ENCODE measurements at regions not wholly inside any gene's neighbourhood (a gene's known extent, or its start where the extent isn't known, plus 50 kb on each side); places are given as distances from the start of the nearest gene placed in this dataset.

DNA sequence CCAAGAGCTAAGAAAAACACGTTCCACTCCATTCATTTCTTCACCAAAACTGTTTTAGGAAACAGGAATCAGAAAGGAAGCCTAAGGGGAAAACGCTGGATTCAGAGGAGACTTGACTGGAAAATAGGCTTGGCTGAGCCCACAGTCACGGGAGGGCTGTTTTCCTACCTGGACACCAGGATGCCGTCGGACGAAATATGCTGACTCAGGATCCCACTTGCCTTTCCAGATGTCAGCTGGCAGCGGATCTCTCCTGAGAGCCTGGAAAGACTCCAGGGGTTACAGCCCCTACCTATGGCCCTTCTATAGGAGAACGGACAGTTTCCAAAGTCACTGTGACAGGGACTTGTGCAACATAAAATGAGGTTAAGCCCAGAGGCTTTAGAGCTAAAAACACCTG lies 245.1 kb downstream of the C16orf95 start:
- Histone ChIP-seq H3K9ac (ENCODE audit: low read depth in 1 of 2, low read length in 2 of 2) (no peak overlapping the region), H3K4me1 (ENCODE audit: control insufficient read depth in 4 of 4, insufficient read depth in 4 of 4, low read length in 3 of 4) (no peaks in the 10 kb centered on the region), H3K27me3 (ENCODE audit: control insufficient read depth in 4 of 4, insufficient read depth in 4 of 4, low read length in 3 of 4) (peaks cover 0 to 4% (median 0%) of the 10 kb centered on the region in 4 donors), H3K9me3 (ENCODE audit: control insufficient read depth in 4 of 4, low read length in 3 of 4) (no peaks in the 10 kb centered on the region), H3K27ac (ENCODE audit: low read depth in 1 of 2, low read length in 2 of 2) (no peak overlapping the region), H3K36me3 (ENCODE audit: control insufficient read depth in 4 of 4, insufficient read depth in 3 of 4, low read depth in 1 of 4, low read length in 3 of 4) (no peaks in the 10 kb centered on the region), H3K4me3 (ENCODE audit: low read depth in 1 of 3, low read length in 3 of 3) (no peak overlapping the region)
- 84% methylated on average over 8 of the region's 8 CpGs for WGBS
- no peak for DNase-seq (ENCODE audit: low spot score)
- TF ChIP-seq GABPA (IDR thresholded peaks at IDR 0.05 in 1 of 2, conservative IDR thresholded peaks at IDR 0.05 in 1 of 2), result no peak
- no peak for TF ChIP-seq RXRA (IDR thresholded peaks at IDR 0.05)
- no peak for TF ChIP-seq SP1 (IDR thresholded peaks at IDR 0.05)
- TF ChIP-seq, protein P1, sequence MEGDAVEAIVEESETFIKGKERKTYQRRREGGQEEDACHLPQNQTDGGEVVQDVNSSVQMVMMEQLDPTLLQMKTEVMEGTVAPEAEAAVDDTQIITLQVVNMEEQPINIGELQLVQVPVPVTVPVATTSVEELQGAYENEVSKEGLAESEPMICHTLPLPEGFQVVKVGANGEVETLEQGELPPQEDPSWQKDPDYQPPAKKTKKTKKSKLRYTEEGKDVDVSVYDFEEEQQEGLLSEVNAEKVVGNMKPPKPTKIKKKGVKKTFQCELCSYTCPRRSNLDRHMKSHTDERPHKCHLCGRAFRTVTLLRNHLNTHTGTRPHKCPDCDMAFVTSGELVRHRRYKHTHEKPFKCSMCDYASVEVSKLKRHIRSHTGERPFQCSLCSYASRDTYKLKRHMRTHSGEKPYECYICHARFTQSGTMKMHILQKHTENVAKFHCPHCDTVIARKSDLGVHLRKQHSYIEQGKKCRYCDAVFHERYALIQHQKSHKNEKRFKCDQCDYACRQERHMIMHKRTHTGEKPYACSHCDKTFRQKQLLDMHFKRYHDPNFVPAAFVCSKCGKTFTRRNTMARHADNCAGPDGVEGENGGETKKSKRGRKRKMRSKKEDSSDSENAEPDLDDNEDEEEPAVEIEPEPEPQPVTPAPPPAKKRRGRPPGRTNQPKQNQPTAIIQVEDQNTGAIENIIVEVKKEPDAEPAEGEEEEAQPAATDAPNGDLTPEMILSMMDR (IDR thresholded peaks at IDR 0.05; ENCODE audit: low read depth, low read length, missing input control), result no peak
- no peak for TF ChIP-seq JUND (IDR thresholded peaks at IDR 0.05)
- TF ChIP-seq TAF1 (conservative IDR thresholded peaks at IDR 0.05), result no peak
- no peak for TF ChIP-seq EGR1 (IDR thresholded peaks at IDR 0.05; ENCODE audit: low read depth in 2 of 2)

DNA sequence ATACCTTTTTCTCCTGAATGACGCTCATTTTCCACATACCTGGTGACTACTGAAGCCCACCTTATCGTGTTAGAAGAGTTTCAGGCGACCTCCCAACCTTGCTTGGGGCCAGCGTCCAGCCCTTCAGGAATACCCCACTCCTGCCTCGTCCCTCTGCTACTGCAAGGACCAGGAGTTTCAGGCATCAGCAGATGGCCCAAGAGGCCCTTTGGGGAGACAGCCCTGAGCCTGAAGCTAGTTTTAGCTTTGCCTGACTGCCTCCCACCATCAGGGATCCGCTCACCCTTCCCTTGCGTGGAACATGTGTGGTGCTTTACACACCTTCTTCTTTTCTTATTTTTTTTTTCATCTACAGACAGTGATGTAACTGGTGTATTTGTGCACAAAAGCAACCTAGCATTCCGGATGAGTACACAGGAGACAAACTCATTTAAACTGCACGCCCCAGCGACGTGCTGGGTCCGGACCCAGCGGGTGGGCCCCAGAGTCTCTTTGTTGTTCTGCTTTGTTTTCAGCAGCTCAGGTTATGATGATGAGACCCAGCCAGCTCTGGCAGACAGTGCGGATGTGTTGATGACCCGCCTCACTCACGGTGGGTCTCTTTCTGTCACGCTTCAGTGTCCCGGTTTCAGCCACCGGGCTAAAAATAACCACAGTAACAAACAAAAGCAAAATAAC lies 242.4 kb downstream of the C16orf95 start:
- Histone ChIP-seq H3K4me1 (ENCODE audit: control insufficient read depth in 4 of 4, insufficient read depth in 4 of 4, low read length in 3 of 4) (no peaks in the 10 kb centered on the region), H3K4me3 (ENCODE audit: low read depth in 1 of 3, low read length in 3 of 3) (no peak overlapping the region), H3K27ac (ENCODE audit: low read depth in 1 of 2, low read length in 2 of 2) (no peak overlapping the region), H3K36me3 (ENCODE audit: control insufficient read depth in 4 of 4, insufficient read depth in 3 of 4, low read depth in 1 of 4, low read length in 3 of 4) (no peaks in the 10 kb centered on the region), H3K9ac (ENCODE audit: low read depth in 1 of 2, low read length in 2 of 2) (no peak overlapping the region), H3K27me3 (ENCODE audit: control insufficient read depth in 4 of 4, insufficient read depth in 4 of 4, low read length in 3 of 4) (peaks cover 0 to 7% (median 0%) of the 10 kb centered on the region in 4 donors), H3K9me3 (ENCODE audit: control insufficient read depth in 4 of 4, low read length in 3 of 4) (peaks cover 0 to 3% (median under 1%) of the 10 kb centered on the region in 4 donors)
- WGBS, result 85% methylated on average over 19 of the region's 19 CpGs
- DNase-seq (ENCODE audit: low spot score), result no peak
- no peak for TF ChIP-seq JUND (IDR thresholded peaks at IDR 0.05)
- no peak for TF ChIP-seq HNF4G (IDR thresholded peaks at IDR 0.05)
- TF ChIP-seq, protein P2, sequence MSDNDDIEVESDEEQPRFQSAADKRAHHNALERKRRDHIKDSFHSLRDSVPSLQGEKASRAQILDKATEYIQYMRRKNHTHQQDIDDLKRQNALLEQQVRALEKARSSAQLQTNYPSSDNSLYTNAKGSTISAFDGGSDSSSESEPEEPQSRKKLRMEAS (IDR thresholded peaks at IDR 0.05), result no peak
- TF ChIP-seq FOXA2 (IDR thresholded peaks at IDR 0.05), result no peak
- TF ChIP-seq FOXA1 (IDR thresholded peaks at IDR 0.05), result no peak
- no peak for TF ChIP-seq TAF1 (conservative IDR thresholded peaks at IDR 0.05)
- no peak for TF ChIP-seq RXRA (IDR thresholded peaks at IDR 0.05)
- no peak for TF ChIP-seq YY1 (IDR thresholded peaks at IDR 0.05)
- no peak for TF ChIP-seq HNF4A (conservative IDR thresholded peaks at IDR 0.05)
- TF ChIP-seq, protein P1 (IDR thresholded peaks at IDR 0.05; ENCODE audit: low read depth, low read length, missing input control), result no peak
- TF ChIP-seq SP1 (IDR thresholded peaks at IDR 0.05), result no peak
- TF ChIP-seq, protein P3, sequence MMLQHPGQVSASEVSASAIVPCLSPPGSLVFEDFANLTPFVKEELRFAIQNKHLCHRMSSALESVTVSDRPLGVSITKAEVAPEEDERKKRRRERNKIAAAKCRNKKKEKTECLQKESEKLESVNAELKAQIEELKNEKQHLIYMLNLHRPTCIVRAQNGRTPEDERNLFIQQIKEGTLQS (IDR thresholded peaks at IDR 0.05), result no peak
- TF ChIP-seq GABPA (IDR thresholded peaks at IDR 0.05 in 1 of 2, conservative IDR thresholded peaks at IDR 0.05 in 1 of 2), result no peak
- TF ChIP-seq, protein P4, sequence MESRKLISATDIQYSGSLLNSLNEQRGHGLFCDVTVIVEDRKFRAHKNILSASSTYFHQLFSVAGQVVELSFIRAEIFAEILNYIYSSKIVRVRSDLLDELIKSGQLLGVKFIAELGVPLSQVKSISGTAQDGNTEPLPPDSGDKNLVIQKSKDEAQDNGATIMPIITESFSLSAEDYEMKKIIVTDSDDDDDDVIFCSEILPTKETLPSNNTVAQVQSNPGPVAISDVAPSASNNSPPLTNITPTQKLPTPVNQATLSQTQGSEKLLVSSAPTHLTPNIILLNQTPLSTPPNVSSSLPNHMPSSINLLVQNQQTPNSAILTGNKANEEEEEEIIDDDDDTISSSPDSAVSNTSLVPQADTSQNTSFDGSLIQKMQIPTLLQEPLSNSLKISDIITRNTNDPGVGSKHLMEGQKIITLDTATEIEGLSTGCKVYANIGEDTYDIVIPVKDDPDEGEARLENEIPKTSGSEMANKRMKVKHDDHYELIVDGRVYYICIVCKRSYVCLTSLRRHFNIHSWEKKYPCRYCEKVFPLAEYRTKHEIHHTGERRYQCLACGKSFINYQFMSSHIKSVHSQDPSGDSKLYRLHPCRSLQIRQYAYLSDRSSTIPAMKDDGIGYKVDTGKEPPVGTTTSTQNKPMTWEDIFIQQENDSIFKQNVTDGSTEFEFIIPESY (IDR thresholded peaks at IDR 0.05), result no peak
- TF ChIP-seq RAD21 (IDR thresholded peaks at IDR 0.05), result no peak
- TF ChIP-seq, protein P5, sequence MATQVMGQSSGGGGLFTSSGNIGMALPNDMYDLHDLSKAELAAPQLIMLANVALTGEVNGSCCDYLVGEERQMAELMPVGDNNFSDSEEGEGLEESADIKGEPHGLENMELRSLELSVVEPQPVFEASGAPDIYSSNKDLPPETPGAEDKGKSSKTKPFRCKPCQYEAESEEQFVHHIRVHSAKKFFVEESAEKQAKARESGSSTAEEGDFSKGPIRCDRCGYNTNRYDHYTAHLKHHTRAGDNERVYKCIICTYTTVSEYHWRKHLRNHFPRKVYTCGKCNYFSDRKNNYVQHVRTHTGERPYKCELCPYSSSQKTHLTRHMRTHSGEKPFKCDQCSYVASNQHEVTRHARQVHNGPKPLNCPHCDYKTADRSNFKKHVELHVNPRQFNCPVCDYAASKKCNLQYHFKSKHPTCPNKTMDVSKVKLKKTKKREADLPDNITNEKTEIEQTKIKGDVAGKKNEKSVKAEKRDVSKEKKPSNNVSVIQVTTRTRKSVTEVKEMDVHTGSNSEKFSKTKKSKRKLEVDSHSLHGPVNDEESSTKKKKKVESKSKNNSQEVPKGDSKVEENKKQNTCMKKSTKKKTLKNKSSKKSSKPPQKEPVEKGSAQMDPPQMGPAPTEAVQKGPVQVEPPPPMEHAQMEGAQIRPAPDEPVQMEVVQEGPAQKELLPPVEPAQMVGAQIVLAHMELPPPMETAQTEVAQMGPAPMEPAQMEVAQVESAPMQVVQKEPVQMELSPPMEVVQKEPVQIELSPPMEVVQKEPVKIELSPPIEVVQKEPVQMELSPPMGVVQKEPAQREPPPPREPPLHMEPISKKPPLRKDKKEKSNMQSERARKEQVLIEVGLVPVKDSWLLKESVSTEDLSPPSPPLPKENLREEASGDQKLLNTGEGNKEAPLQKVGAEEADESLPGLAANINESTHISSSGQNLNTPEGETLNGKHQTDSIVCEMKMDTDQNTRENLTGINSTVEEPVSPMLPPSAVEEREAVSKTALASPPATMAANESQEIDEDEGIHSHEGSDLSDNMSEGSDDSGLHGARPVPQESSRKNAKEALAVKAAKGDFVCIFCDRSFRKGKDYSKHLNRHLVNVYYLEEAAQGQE (IDR thresholded peaks at IDR 0.05), result no peak
- no peak for TF ChIP-seq EGR1 (IDR thresholded peaks at IDR 0.05; ENCODE audit: low read depth in 2 of 2)
- TF ChIP-seq NR2F2 (IDR thresholded peaks at IDR 0.05), result no peak

Measured in liver (tissue), 8 donors.